ENCODE measurements at regions not wholly inside any gene's neighbourhood (a gene's known extent, or its start where the extent isn't known, plus 50 kb on each side); places are given as distances from the start of the nearest gene placed in this dataset.

DNA sequence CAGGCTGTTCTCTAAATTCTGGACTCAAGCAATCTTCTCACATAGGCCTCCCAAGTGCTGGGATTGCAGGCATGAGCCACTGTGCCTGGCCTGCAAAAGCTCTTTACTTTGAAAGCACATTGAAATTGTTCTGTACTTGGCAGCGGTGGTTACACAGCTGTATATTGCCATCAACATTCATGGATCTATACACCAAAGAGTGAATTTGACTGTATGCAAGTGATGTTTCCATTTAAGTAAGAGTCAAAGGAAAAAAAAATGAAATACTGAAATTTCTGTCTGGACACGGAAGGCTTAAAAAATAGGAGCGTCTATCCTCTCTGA, 450.6 kb upstream of the PSMD7 start:
- Histone ChIP-seq H3K9ac (ENCODE audit: insufficient read depth in 1 of 2, low read length in 2 of 2) (no peak overlapping the region), H3K27ac (ENCODE audit: low read depth in 1 of 2, low read length in 1 of 2) (no peak overlapping the region), H3K27me3 (ENCODE audit: control insufficient read depth in 3 of 3, insufficient read depth in 3 of 3, low read length in 2 of 3) (no peaks in the 10 kb centered on the region), H3K9me3 (ENCODE audit: control insufficient read depth in 4 of 4, insufficient read depth in 3 of 4, low read length in 3 of 4) (no peaks in the 10 kb centered on the region), H3K4me3 (no peak overlapping the region), H3K36me3 (ENCODE audit: control insufficient read depth in 4 of 4, insufficient read depth in 4 of 4, low read length in 4 of 4) (no peaks in the 10 kb centered on the region), H3K4me1 (ENCODE audit: control insufficient read depth in 5 of 5, insufficient read depth in 5 of 5, low read length in 5 of 5) (peaks cover 0 to 5% (median 0%) of the 10 kb centered on the region in 5 donors)
- TF ChIP-seq, protein P1, sequence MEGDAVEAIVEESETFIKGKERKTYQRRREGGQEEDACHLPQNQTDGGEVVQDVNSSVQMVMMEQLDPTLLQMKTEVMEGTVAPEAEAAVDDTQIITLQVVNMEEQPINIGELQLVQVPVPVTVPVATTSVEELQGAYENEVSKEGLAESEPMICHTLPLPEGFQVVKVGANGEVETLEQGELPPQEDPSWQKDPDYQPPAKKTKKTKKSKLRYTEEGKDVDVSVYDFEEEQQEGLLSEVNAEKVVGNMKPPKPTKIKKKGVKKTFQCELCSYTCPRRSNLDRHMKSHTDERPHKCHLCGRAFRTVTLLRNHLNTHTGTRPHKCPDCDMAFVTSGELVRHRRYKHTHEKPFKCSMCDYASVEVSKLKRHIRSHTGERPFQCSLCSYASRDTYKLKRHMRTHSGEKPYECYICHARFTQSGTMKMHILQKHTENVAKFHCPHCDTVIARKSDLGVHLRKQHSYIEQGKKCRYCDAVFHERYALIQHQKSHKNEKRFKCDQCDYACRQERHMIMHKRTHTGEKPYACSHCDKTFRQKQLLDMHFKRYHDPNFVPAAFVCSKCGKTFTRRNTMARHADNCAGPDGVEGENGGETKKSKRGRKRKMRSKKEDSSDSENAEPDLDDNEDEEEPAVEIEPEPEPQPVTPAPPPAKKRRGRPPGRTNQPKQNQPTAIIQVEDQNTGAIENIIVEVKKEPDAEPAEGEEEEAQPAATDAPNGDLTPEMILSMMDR (IDR thresholded peaks at IDR 0.05; ENCODE audit: control extremely low read depth, extremely low read depth) = no peak
- 91 to 93% methylated on average over 3 of the region's 3 CpGs for WGBS, 2 donors
- no peak for ATAC-seq (ENCODE audit: insufficient read depth, low FRiP score)
- DNase-seq = peak in 2 of 3 donors; percentile 55 to 65

DNA sequence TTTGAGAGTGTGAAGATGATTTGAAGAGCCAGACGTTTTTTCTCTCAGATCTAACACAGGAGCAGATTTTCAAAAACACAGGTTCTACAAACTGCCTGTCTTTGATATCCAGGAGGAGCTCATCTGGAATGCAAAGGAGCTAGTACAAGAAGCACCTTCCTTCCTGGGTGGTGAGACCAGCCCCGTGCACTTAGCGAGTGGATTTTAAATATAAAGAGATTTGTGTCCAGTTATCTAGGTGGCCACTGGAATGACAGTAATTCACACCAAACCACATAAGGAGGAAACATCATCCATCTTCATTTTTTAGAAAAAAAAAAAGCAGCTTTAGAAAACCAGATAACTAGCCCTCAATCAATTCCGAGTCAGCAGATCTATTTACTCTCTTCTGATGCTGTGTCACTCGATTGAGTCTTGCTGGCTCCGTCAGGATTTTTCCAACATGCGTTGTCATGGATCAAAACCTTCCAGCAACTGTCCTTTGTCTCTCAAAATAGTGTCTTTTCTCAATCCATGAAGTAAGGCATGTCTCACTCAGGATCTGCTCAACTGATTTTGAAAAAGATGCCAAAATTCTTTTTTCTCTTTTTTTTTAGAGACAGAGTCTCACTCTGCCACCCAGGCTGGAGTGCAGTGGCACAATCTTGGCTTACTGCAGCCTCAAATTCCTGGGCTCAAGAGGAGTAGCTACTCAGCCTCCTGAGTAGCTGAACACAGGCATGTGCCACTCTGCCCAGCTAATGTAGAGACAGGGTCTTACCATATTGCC, 451.2 kb upstream of the PSMD7 start:
- ATAC-seq (ENCODE audit: insufficient read depth, low FRiP score) (no peak), DNase-seq (peak in 2 of 3 donors; percentile 21 to 24)
- no peaks in the 10 kb centered on the region for H3K36me3 ChIP-seq (ENCODE audit: control insufficient read depth in 4 of 4, insufficient read depth in 4 of 4, low read length in 4 of 4)
- no peaks in the 10 kb centered on the region for H3K27me3 ChIP-seq (ENCODE audit: control insufficient read depth in 3 of 3, insufficient read depth in 3 of 3, low read length in 2 of 3)
- no peak overlapping the region for H3K9ac ChIP-seq (ENCODE audit: insufficient read depth in 1 of 2, low read length in 2 of 2)
- no peak overlapping the region for H3K27ac ChIP-seq (ENCODE audit: low read depth in 1 of 2, low read length in 1 of 2)
- no peak overlapping the region for H3K4me3 ChIP-seq
- 60 to 72% methylated on average over 7 of the region's 7 CpGs for WGBS, 2 donors
- peaks cover 0 to 5% (median 0%) of the 10 kb centered on the region in 5 donors for H3K4me1 ChIP-seq (ENCODE audit: control insufficient read depth in 5 of 5, insufficient read depth in 5 of 5, low read length in 5 of 5)
- TF ChIP-seq, protein P1 (IDR thresholded peaks at IDR 0.05; ENCODE audit: control extremely low read depth, extremely low read depth) = no peak
- H3K9me3 ChIP-seq (ENCODE audit: control insufficient read depth in 4 of 4, insufficient read depth in 3 of 4, low read length in 3 of 4) = no peaks in the 10 kb centered on the region

DNA sequence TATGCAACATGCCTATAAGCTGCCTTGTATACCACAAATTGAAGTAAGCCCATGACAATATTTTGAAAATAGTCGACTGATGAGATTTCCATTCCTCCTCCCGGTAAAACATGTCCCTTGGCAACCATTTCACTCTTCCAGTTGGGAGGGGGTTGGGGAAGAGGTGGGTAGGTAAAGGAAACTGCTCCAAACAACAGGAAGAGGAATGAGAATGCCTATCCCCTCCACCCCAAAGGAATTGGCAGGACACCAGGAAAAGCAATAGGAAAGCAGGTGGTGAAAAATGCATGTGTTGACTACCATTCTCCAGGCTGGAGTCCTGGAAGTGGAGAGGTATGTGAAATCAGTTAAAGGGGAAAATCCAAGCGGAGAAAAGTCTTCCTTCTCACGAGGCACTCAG, 455.9 kb upstream of the PSMD7 start:
- TF ChIP-seq, protein P1 (IDR thresholded peaks at IDR 0.05; ENCODE audit: control extremely low read depth, extremely low read depth) = no peak
- no peak overlapping the region for H3K9ac ChIP-seq (ENCODE audit: insufficient read depth in 1 of 2, low read length in 2 of 2)
- WGBS, 2 donors = 69 to 72% methylated on average over 4 of the region's 4 CpGs
- H3K36me3 ChIP-seq (ENCODE audit: control insufficient read depth in 4 of 4, insufficient read depth in 4 of 4, low read length in 4 of 4) = no peaks in the 10 kb centered on the region
- peaks cover 0 to 6% (median 0%) of the 10 kb centered on the region in 5 donors for H3K4me1 ChIP-seq (ENCODE audit: control insufficient read depth in 5 of 5, insufficient read depth in 5 of 5, low read length in 5 of 5)
- H3K27me3 ChIP-seq (ENCODE audit: control insufficient read depth in 3 of 3, insufficient read depth in 3 of 3, low read length in 2 of 3) = no peaks in the 10 kb centered on the region
- H3K27ac ChIP-seq (ENCODE audit: low read depth in 1 of 2, low read length in 1 of 2) = no peak overlapping the region
- no peak overlapping the region for H3K4me3 ChIP-seq
- ATAC-seq (ENCODE audit: insufficient read depth, low FRiP score) = no peak
- DNase-seq = peak in 1 of 3 donors; percentile 16
- peaks cover 0 to 3% (median under 1%) of the 10 kb centered on the region in 4 donors for H3K9me3 ChIP-seq (ENCODE audit: control insufficient read depth in 4 of 4, insufficient read depth in 3 of 4, low read length in 3 of 4)

All from lung (tissue), 11 donors.